ENCODE measurements at regions not wholly inside any gene's neighbourhood (a gene's known extent, or its start where the extent isn't known, plus 50 kb on each side); places are given as distances from the start of the nearest gene placed in this dataset.
A peak's percentile ranks its signal among the peaks of the same experiment; 100 is the strongest.
"Not testable (repeated sequence)": the region's sequence is repeated elsewhere in the genome, so short reads cannot be mapped to it uniquely, and the experiment has no call there.

GRCh38 chr11:89562731-89563130 lies 71.6 kb upstream of the NOX4 start:
- H2BK120ac ChIP-seq (ENCODE audit: low read depth, low read length); H2BK5ac ChIP-seq (ENCODE audit: low read length); H4K8ac ChIP-seq (ENCODE audit: low read depth, low read length); H3K4me2 ChIP-seq (ENCODE audit: insufficient read depth, low read length, poor library complexity, severe bottlenecking); H3K4me1 ChIP-seq (ENCODE audit: control insufficient read depth in 2 of 2, insufficient read depth in 1 of 2, low read depth in 1 of 2, low read length in 2 of 2); DNase-seq (ENCODE audit: low spot score); H3K9me3 ChIP-seq (replicated peaks in 1 of 2; ENCODE audit: control insufficient read depth in 2 of 2, insufficient read depth in 1 of 2, low read depth in 1 of 2, low read length in 2 of 2); H2AFZ ChIP-seq (ENCODE audit: low read length); H3K27ac ChIP-seq (replicated peaks; ENCODE audit: low read length); H3K14ac ChIP-seq (ENCODE audit: low read length); H2AK5ac ChIP-seq (ENCODE audit: low read depth, low read length); H3K36me3 ChIP-seq (replicated peaks in 1 of 2; ENCODE audit: control insufficient read depth in 2 of 2, insufficient read depth in 2 of 2, low read length in 2 of 2); H3K4ac ChIP-seq (ENCODE audit: low read length); H3K27me3 ChIP-seq (ENCODE audit: control insufficient read depth in 3 of 3, insufficient read depth in 3 of 3, low read depth in 1 of 3, low read length in 3 of 3); H3K18ac ChIP-seq (ENCODE audit: low read length); H3K4me3 ChIP-seq (ENCODE audit: low read length in 2 of 2); H4K91ac ChIP-seq (ENCODE audit: low read depth, low read length, poor library complexity); H2BK15ac ChIP-seq (ENCODE audit: low read length); H2BK12ac ChIP-seq (ENCODE audit: low read length); H3K23ac ChIP-seq (ENCODE audit: low read depth, low read length, poor library complexity); H3K9ac ChIP-seq (ENCODE audit: low read depth, low read length, poor library complexity); H3K79me1 ChIP-seq (ENCODE audit: low read depth, low read length): not testable (repeated sequence)
- no CpG with 5 or more reads among the region's 2 CpGs for WGBS, 2 donors (ENCODE audit: extremely low coverage in 2 of 2, insufficient read length in 2 of 2, insufficient replicate concordance in 1 of 2)

DNA sequence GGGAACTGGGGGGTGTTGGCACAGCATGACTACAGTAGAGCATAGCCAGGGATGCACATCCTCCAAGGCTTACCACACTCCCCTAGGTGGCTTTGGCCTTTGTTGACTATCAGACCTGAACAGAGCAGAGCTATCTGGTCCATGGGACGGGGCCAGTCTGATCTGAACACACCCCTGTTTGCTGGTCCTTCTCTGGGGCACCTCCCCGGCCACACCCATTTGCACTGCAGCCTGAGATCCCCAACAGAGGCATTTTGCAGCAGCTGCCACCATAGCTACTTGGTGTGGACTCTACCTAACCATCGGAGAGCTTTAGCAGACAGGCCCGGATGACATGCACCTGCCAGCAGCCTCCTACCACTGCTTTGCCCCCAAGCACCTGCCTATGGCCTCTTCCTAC lies 75.8 kb upstream of the NOX4 start:
- Histone ChIP-seq H2AK5ac (ENCODE audit: low read depth, low read length) (peak overlapping the region; percentile 63), H3K18ac (ENCODE audit: low read length) (peak overlapping the region; percentile 57), H2BK5ac (ENCODE audit: low read length) (no peak overlapping the region), H2BK120ac (ENCODE audit: low read depth, low read length) (no peak overlapping the region), H2BK12ac (ENCODE audit: low read length) (no peak overlapping the region), H3K36me3 (replicated peaks in 1 of 2; ENCODE audit: control insufficient read depth in 2 of 2, insufficient read depth in 2 of 2, low read length in 2 of 2) (no peaks in the 10 kb centered on the region), H3K14ac (ENCODE audit: low read length) (peak overlapping the region; percentile 71), H2BK15ac (ENCODE audit: low read length) (no peak overlapping the region), H3K23ac (ENCODE audit: low read depth, low read length, poor library complexity) (no peak overlapping the region), H3K79me1 (ENCODE audit: low read depth, low read length) (no peaks in the 10 kb centered on the region), H3K27ac (replicated peaks; ENCODE audit: low read length) (no peak overlapping the region), H3K9me3 (replicated peaks in 1 of 2; ENCODE audit: control insufficient read depth in 2 of 2, insufficient read depth in 1 of 2, low read depth in 1 of 2, low read length in 2 of 2) (no peaks in the 10 kb centered on the region), H3K4me1 (ENCODE audit: control insufficient read depth in 2 of 2, insufficient read depth in 1 of 2, low read depth in 1 of 2, low read length in 2 of 2) (peaks cover 0 to 3% of the 10 kb centered on the region in 2 donors), H3K4me2 (ENCODE audit: insufficient read depth, low read length, poor library complexity, severe bottlenecking) (no peak overlapping the region), H3K4me3 (ENCODE audit: low read length in 2 of 2) (no peak overlapping the region), H4K8ac (ENCODE audit: low read depth, low read length) (peak overlapping the region; percentile 43), H3K9ac (ENCODE audit: low read depth, low read length, poor library complexity) (peak overlapping the region; percentile 50), H3K27me3 (ENCODE audit: control insufficient read depth in 3 of 3, insufficient read depth in 3 of 3, low read depth in 1 of 3, low read length in 3 of 3) (no peaks in the 10 kb centered on the region), H4K91ac (ENCODE audit: low read depth, low read length, poor library complexity) (peak overlapping the region; percentile 53), H3K4ac (ENCODE audit: low read length) (no peak overlapping the region), H2AFZ (ENCODE audit: low read length) (no peak overlapping the region)
- WGBS, 2 donors (ENCODE audit: extremely low coverage in 2 of 2, insufficient read length in 2 of 2, insufficient replicate concordance in 1 of 2), result no CpG with 5 or more reads among the region's 4 CpGs
- DNase-seq (ENCODE audit: low spot score), result no peak

DNA sequence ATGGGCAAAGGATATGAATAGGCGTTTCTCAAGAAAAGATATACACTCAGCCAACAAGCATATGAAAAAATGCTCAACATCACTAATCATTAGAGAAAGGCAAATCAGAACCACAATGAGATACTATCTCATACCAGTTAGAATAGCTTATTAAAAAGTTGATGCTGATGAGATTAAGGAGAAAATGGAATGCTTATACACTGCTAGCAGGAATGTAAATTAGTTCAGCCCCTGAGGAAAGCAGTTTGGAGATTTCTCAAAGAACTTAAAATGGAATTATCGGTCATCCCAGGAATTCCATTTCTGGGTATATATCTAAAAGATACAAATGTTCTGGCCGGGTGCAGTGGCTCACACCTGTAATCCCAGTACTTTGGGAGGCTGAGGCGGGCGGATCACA lies 78.2 kb upstream of the NOX4 start:
- H3K9ac ChIP-seq (ENCODE audit: low read depth, low read length, poor library complexity); H2AK5ac ChIP-seq (ENCODE audit: low read depth, low read length); H3K4me1 ChIP-seq (ENCODE audit: control insufficient read depth in 2 of 2, insufficient read depth in 1 of 2, low read depth in 1 of 2, low read length in 2 of 2); H3K79me1 ChIP-seq (ENCODE audit: low read depth, low read length); H3K9me3 ChIP-seq (replicated peaks in 1 of 2; ENCODE audit: control insufficient read depth in 2 of 2, insufficient read depth in 1 of 2, low read depth in 1 of 2, low read length in 2 of 2); H3K14ac ChIP-seq (ENCODE audit: low read length); H2BK5ac ChIP-seq (ENCODE audit: low read length); H3K36me3 ChIP-seq (replicated peaks in 1 of 2; ENCODE audit: control insufficient read depth in 2 of 2, insufficient read depth in 2 of 2, low read length in 2 of 2); H2BK15ac ChIP-seq (ENCODE audit: low read length); H2BK120ac ChIP-seq (ENCODE audit: low read depth, low read length); H2BK12ac ChIP-seq (ENCODE audit: low read length); H4K8ac ChIP-seq (ENCODE audit: low read depth, low read length); H3K27ac ChIP-seq (replicated peaks; ENCODE audit: low read length); H3K4ac ChIP-seq (ENCODE audit: low read length); DNase-seq (ENCODE audit: low spot score); H2AFZ ChIP-seq (ENCODE audit: low read length); H3K18ac ChIP-seq (ENCODE audit: low read length); H3K23ac ChIP-seq (ENCODE audit: low read depth, low read length, poor library complexity); H3K27me3 ChIP-seq (ENCODE audit: control insufficient read depth in 3 of 3, insufficient read depth in 3 of 3, low read depth in 1 of 3, low read length in 3 of 3); H3K4me3 ChIP-seq (ENCODE audit: low read length in 2 of 2); H4K91ac ChIP-seq (ENCODE audit: low read depth, low read length, poor library complexity); H3K4me2 ChIP-seq (ENCODE audit: insufficient read depth, low read length, poor library complexity, severe bottlenecking): not testable (repeated sequence)
- no CpG with 5 or more reads among the region's 5 CpGs for WGBS, 2 donors (ENCODE audit: extremely low coverage in 2 of 2, insufficient read length in 2 of 2, insufficient replicate concordance in 1 of 2)

DNA sequence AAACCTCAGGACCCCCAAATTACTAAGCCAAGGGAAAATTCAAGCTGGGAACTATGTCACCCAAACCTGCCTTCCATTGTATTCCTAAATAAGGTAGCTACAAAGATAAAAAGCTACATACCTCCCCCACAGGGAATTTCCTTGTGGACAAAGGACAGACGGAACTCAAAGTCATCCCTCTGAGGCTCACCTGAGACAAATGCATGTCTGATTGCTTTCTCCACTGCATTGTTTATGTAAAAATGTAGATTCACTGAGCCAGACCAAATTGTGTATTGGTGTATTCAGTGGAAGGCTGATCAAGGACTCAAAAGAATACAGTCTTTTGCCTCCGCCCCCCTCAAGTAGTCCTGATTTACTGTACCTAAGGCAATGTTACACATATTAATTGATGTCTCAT lies 80.5 kb upstream of the NOX4 start:
- H3K27ac ChIP-seq (replicated peaks; ENCODE audit: low read length); H2BK120ac ChIP-seq (ENCODE audit: low read depth, low read length); H3K23ac ChIP-seq (ENCODE audit: low read depth, low read length, poor library complexity); H4K8ac ChIP-seq (ENCODE audit: low read depth, low read length); H3K79me1 ChIP-seq (ENCODE audit: low read depth, low read length); H3K14ac ChIP-seq (ENCODE audit: low read length); H2BK15ac ChIP-seq (ENCODE audit: low read length); H3K27me3 ChIP-seq (ENCODE audit: control insufficient read depth in 3 of 3, insufficient read depth in 3 of 3, low read depth in 1 of 3, low read length in 3 of 3); H3K9me3 ChIP-seq (replicated peaks in 1 of 2; ENCODE audit: control insufficient read depth in 2 of 2, insufficient read depth in 1 of 2, low read depth in 1 of 2, low read length in 2 of 2); H2BK12ac ChIP-seq (ENCODE audit: low read length); H3K36me3 ChIP-seq (replicated peaks in 1 of 2; ENCODE audit: control insufficient read depth in 2 of 2, insufficient read depth in 2 of 2, low read length in 2 of 2); H3K18ac ChIP-seq (ENCODE audit: low read length); H3K4me3 ChIP-seq (ENCODE audit: low read length in 2 of 2); H2AK5ac ChIP-seq (ENCODE audit: low read depth, low read length); H3K4me2 ChIP-seq (ENCODE audit: insufficient read depth, low read length, poor library complexity, severe bottlenecking); H3K4me1 ChIP-seq (ENCODE audit: control insufficient read depth in 2 of 2, insufficient read depth in 1 of 2, low read depth in 1 of 2, low read length in 2 of 2); H2BK5ac ChIP-seq (ENCODE audit: low read length); H3K9ac ChIP-seq (ENCODE audit: low read depth, low read length, poor library complexity); H3K4ac ChIP-seq (ENCODE audit: low read length); H4K91ac ChIP-seq (ENCODE audit: low read depth, low read length, poor library complexity); DNase-seq (ENCODE audit: low spot score); H2AFZ ChIP-seq (ENCODE audit: low read length): not testable (repeated sequence)
- no CpG with 5 or more reads among the region's 2 CpGs for WGBS, 2 donors (ENCODE audit: extremely low coverage in 2 of 2, insufficient read length in 2 of 2, insufficient replicate concordance in 1 of 2)

Data from neuronal stem cell (in vitro differentiated cells).